RWPE1 (cell line): ENCODE measurements at regions not wholly inside any gene's neighbourhood (a gene's known extent, or its start where the extent isn't known, plus 50 kb on each side); places are given as distances from the start of the nearest gene placed in this dataset.

Experiments used
- CTCF ChIA-PET: fragments of 350-600 bp; sonication (Branson Sonifier 250); formaldehyde crosslinking; extraction: SDS; loops from one replicate; lab custom pipeline; 2021; lab: Yijun Ruan, JAX
- POLR2A ChIA-PET: fragments of 400-600 bp; formaldehyde crosslinking; extraction: SDS; loops from one replicate; lab custom pipeline; 2020; ENCODE audit warnings: antibody characterized with exemption; ENCODE audit not compliant: low non-redundant PET; lab: Yijun Ruan, JAX
- DNase-seq: peaks from one replicate; pipeline ENCODE4 v3.0.0; 2012; ENCODE audit warnings: low spot score
- H3K27ac ChIP-seq: fragments of 450-650 bp; 2 replicates; pipeline ENCODE4 v1.5.1; 2017
- CTCF ChIP-seq: fragments of 450-650 bp; conservative IDR thresholded peaks from 2 replicates; pipeline ENCODE4 v1.5.1; 2017; ENCODE audit warnings: low read depth, mild to moderate bottlenecking

DNA sequence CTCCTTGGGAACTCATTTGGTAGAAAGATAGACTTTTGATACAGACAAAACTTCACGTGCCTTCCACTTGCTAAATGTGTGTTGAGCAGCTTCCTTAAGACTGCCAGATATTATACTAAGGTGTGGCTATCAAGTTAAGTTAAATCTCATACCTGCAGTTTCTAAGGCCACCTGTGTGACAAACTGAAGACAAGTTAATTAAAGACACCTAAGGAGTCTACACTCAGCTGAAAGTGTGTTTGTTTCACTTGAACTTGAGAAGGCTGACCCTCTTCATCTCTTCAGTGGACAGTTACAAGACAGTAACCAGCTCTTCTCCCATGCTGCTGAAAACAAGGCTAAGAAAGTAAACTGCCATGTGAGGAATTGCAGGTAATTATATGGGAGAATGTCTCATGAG, 124.0 kb downstream of the NPY start:
- POLR2A ChIA-PET = no interaction called here
- H3K27ac ChIP-seq = no peak overlapping the region
- CTCF ChIA-PET = interaction anchor here (0.7 kb wide), 1 partner anchor 66 kb away, joined by 3 read pairs; no protein-coding TSS in a partner anchor
- TF ChIP-seq CTCF = no peak
- DNase-seq = no peak

DNA sequence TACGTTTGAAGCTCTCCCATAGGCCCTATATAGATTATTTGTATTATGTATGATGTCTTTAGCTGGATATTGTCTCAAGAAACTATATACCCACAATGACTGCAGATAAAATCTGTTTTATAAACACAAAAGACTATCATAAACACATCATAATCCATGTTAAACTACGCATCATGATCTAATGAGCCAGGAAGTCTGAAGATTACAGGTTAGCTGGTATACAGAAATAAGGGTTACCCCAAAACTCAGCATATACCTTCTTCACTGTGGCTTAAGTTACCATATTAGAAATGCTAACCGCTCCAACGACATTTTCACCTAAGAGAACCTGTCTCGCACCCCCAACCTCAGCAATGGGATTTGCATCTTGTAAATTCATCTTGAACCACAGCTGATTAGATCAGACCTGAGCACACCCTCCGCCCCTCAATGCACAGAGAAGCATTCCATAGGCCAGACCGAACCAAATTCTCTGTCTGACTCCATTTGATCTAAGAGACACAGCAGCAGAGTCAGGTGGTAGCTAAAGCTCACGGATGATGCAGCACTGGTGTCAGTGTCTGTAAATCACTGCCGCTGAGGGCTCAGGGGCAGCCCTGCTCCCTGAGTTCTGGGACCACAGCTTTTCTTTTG, 124.9 kb downstream of the NPY start:
- CTCF ChIA-PET = interaction anchor here (0.6 kb wide), 1 partner anchor 1921 kb away, joined by 3 read pairs; no protein-coding TSS in a partner anchor
- no peak for DNase-seq
- no peak for TF ChIP-seq CTCF
- POLR2A ChIA-PET = no interaction called here
- no peak overlapping the region for H3K27ac ChIP-seq

DNA sequence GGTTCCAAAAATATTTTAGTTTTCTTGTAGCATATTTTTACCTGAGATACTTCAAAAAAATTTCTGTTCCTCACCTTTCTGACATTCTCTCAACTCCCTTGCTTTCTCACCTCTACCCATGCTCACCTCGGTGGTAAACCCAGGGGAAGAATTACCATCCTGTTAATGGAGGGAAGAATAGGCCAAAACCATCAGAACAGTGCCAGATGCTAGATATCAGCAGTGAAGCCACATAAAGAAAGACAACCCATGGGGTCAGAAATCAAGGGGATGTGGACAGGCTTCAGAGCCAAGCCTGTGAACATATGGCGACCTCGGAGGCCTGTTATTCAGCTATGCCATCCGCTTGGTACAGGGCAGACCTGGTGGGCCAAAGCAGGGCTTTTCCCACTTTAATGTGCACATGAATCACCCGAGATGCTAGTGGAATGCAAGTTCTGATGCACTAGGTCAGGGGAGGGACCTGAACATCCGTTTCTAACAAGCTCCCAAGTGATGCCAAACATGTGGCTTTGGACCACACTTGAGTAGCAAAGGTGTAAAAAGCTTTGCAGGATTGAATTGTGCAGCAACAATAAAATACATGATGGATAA, 125.5 kb downstream of the NPY start:
- TF ChIP-seq CTCF = no peak
- CTCF ChIA-PET = interaction anchor here (0.6 to 0.7 kb wide), 2 partner anchors 167 to 1920 kb away, joined by 3 to 4 read pairs; no protein-coding TSS in a partner anchor
- POLR2A ChIA-PET = no interaction called here
- DNase-seq = no peak
- no peak overlapping the region for H3K27ac ChIP-seq

GRCh38 chr7:24411226-24411625, 127.2 kb downstream of the NPY start:
- ChIA-PET POLR2A (no interaction called here), CTCF (no interaction called here)
- no peak for DNase-seq
- TF ChIP-seq CTCF = no peak
- no peak overlapping the region for H3K27ac ChIP-seq

DNA sequence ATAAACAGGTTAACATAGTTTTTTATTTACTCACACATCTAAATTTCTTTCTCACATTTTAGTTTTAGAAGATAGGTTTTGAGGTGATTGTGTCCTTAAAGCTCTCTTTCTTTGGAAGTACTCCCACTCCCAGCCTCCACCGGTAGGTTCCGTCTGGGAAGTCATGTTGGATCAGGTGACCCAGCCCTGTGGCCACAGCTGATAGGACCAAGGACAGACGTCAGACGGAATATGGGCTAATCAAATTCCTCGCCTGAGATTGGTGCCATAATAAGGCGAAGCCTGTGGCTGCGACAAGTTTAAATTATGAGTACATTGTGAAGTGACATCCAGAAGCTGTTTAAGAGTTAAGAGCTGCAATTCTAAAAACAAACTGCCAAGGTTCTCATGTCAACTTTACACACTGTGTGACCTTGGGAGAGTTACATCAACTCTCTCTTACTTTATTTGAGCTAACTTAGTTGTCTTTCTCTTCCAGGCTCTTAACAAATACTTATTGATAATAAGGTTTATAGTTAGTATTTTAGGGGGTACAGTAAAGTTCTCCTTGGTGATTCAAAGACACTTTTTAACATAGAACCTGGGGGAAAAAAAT, 133.6 kb downstream of the NPY start:
- POLR2A ChIA-PET = no interaction called here
- CTCF ChIA-PET = interaction anchor here (0.6 kb wide), 2 partner anchors 424 to 567 kb away, joined by 3 to 6 read pairs; no protein-coding TSS in a partner anchor
- TF ChIP-seq CTCF = no peak
- no peak for DNase-seq
- no peak overlapping the region for H3K27ac ChIP-seq

DNA sequence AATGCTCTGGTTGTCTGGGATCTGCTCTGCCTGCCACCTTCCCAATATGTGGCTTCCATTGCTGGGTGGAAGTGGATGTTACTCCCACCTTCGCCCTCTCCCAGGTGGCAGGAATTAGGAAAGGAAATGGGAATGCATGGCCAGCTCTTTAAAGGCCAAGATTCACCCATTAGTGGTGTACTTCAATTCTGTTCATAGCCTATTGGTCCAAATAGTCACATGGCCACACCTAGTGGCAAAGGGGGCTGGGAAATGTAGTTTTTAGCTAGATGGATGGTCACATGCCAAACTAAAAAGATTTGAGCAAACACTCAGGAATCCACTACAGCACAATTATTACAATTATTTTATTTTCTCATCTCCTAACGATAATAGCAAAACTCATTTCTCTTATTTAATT, 135.1 kb downstream of the NPY start:
- CTCF ChIA-PET = no interaction called here
- no peak for TF ChIP-seq CTCF
- POLR2A ChIA-PET = no interaction called here
- no peak overlapping the region for H3K27ac ChIP-seq
- peak; percentile 26 for DNase-seq
